HL-60 (cell line): ENCODE measurements at regions not wholly inside any gene's neighbourhood (a gene's known extent, or its start where the extent isn't known, plus 50 kb on each side); places are given as distances from the start of the nearest gene placed in this dataset.

Experiments
- DNase-seq, 2 experiments: peaks; one replicate each; pipeline ENCODE4 v3.0.0-alpha.2; 2010 to 2020; ENCODE audit warnings: low read depth in 1 of 2, low spot score in 1 of 2
- H3K27ac ChIP-seq: fragments of 250-450 bp; sonication (Bioruptor Pico); replicated peaks from 2 replicates; pipeline ENCODE4 v1.5.1; 2020; ENCODE audit warnings: mild to moderate bottlenecking, moderate library complexity
- H3K27me3 ChIP-seq: fragments of 250-450 bp; sonication (Bioruptor Pico); 2 replicates; pipeline ENCODE4 v1.5.1; 2021; ENCODE audit warnings: mild to moderate bottlenecking, moderate library complexity; ENCODE audit not compliant: insufficient read depth, poor library complexity, severe bottlenecking
- H3K4me3 ChIP-seq: replicated peaks from 2 replicates; pipeline ENCODE4 v1.5.1; 2011; ENCODE audit warnings: mild to moderate bottlenecking, control low read depth, low read length; ENCODE audit not compliant: insufficient read depth
- GABPA ChIP-seq: IDR thresholded peaks from 2 replicates; pipeline ENCODE4 v1.6.1; 2012; ENCODE audit warnings: low read depth
- POLR2AphosphoS5 ChIP-seq: IDR thresholded peaks from 2 replicates; pipeline ENCODE4 v1.6.1; 2012; ENCODE audit warnings: low read depth
- SPI1 ChIP-seq: IDR thresholded peaks from 2 replicates; pipeline ENCODE4 v1.6.1; 2012; ENCODE audit warnings: low read depth, mild to moderate bottlenecking, borderline replicate concordance
- TF ChIP-seq, protein P1 (sequence below): IDR thresholded peaks from 2 replicates; pipeline ENCODE4 v1.6.1; 2012; ENCODE audit warnings: low read depth; ENCODE audit not compliant: insufficient replicate concordance
- TF ChIP-seq, protein P2 (sequence below): IDR thresholded peaks from one replicate; pipeline ENCODE4 v1.5.1; 2011; ENCODE audit warnings: low read length, control low read depth, inconsistent platforms; ENCODE audit not compliant: insufficient read depth

DNA sequence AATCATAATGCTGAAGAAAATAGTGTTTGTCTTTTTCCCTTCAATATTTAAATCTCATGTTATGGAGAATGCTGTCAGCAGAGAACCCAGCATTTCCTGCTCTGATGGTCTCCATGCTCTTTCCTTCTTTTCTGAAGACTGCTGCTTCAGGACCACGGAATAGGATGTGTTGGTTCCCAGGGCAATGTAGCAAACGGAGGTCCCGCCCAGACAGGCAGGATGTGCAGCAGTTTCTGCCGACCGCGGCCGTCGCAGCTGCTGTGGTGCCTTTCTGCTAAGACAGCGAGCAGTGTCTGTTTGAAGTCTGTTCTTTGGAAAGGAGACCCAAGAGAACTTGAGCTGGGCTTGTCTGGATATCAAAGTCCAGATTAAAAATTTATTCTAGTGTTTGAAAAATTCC, 654.3 kb downstream of the CCDC171 start:
- H3K4me3 ChIP-seq: no peak overlapping the region
- TF ChIP-seq, protein P1, sequence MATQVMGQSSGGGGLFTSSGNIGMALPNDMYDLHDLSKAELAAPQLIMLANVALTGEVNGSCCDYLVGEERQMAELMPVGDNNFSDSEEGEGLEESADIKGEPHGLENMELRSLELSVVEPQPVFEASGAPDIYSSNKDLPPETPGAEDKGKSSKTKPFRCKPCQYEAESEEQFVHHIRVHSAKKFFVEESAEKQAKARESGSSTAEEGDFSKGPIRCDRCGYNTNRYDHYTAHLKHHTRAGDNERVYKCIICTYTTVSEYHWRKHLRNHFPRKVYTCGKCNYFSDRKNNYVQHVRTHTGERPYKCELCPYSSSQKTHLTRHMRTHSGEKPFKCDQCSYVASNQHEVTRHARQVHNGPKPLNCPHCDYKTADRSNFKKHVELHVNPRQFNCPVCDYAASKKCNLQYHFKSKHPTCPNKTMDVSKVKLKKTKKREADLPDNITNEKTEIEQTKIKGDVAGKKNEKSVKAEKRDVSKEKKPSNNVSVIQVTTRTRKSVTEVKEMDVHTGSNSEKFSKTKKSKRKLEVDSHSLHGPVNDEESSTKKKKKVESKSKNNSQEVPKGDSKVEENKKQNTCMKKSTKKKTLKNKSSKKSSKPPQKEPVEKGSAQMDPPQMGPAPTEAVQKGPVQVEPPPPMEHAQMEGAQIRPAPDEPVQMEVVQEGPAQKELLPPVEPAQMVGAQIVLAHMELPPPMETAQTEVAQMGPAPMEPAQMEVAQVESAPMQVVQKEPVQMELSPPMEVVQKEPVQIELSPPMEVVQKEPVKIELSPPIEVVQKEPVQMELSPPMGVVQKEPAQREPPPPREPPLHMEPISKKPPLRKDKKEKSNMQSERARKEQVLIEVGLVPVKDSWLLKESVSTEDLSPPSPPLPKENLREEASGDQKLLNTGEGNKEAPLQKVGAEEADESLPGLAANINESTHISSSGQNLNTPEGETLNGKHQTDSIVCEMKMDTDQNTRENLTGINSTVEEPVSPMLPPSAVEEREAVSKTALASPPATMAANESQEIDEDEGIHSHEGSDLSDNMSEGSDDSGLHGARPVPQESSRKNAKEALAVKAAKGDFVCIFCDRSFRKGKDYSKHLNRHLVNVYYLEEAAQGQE: no peak
- TF ChIP-seq SPI1: no peak
- TF ChIP-seq, protein P2, sequence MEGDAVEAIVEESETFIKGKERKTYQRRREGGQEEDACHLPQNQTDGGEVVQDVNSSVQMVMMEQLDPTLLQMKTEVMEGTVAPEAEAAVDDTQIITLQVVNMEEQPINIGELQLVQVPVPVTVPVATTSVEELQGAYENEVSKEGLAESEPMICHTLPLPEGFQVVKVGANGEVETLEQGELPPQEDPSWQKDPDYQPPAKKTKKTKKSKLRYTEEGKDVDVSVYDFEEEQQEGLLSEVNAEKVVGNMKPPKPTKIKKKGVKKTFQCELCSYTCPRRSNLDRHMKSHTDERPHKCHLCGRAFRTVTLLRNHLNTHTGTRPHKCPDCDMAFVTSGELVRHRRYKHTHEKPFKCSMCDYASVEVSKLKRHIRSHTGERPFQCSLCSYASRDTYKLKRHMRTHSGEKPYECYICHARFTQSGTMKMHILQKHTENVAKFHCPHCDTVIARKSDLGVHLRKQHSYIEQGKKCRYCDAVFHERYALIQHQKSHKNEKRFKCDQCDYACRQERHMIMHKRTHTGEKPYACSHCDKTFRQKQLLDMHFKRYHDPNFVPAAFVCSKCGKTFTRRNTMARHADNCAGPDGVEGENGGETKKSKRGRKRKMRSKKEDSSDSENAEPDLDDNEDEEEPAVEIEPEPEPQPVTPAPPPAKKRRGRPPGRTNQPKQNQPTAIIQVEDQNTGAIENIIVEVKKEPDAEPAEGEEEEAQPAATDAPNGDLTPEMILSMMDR: no peak
- no peak for TF ChIP-seq POLR2AphosphoS5
- no peak for TF ChIP-seq GABPA
- no peak overlapping the region for H3K27ac ChIP-seq
- no peak for DNase-seq
- H3K27me3 ChIP-seq: no peaks in the 10 kb centered on the region

DNA sequence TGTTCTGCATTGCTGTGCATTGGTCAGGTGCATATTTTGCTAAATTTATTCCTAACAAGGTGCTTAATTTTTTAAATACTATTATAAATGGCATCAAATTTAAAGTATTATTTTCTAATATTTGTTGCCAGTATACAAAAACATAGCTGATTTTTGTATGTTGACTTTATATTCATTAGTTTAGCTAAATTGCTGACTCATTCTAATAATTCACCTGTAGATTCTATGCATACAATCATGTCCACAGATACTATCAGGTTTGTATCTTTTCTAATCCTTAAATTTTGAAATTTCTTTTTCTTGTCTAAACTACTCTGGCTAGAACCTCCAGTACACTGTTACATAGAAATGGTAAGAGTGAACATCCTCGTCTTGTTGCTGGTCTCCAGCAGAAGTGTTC, 657.6 kb downstream of the CCDC171 start:
- DNase-seq: no peak
- TF ChIP-seq, protein P1: no peak
- TF ChIP-seq GABPA (no peak), POLR2AphosphoS5 (no peak), SPI1 (no peak)
- TF ChIP-seq, protein P2: no peak
- Histone ChIP-seq H3K27ac (no peak overlapping the region), H3K4me3 (no peak overlapping the region), H3K27me3 (no peaks in the 10 kb centered on the region)

DNA sequence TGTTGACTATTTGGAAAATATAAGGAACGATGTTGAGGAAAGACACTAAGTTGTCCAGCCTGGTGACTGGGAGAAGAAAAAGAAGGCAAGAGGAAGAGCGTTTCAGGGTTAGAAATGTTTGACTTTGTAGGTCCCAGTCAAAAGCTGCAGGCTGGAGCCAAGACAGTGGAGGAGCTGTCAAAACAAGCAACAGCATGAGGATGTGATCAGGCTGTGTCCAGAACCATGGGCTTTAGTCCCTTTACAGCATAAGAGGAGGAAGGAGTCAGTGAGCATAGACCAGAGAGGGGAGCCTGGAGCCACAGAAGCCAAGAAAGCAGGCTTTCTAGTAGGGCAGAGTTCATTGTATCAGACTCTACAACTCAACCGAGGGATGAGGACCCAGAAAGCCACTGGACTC, 658.5 kb downstream of the BNC2 start:
- no peak for DNase-seq
- TF ChIP-seq, protein P2: no peak
- TF ChIP-seq, protein P1: no peak
- TF ChIP-seq SPI1: no peak
- TF ChIP-seq GABPA: no peak
- TF ChIP-seq POLR2AphosphoS5: no peak
- Histone ChIP-seq H3K27ac (no peak overlapping the region), H3K4me3 (no peak overlapping the region), H3K27me3 (no peaks in the 10 kb centered on the region)
